ENCODE measurements at regions not wholly inside any gene's neighbourhood (a gene's known extent, or its start where the extent isn't known, plus 50 kb on each side); places are given as distances from the start of the nearest gene placed in this dataset.

DNA sequence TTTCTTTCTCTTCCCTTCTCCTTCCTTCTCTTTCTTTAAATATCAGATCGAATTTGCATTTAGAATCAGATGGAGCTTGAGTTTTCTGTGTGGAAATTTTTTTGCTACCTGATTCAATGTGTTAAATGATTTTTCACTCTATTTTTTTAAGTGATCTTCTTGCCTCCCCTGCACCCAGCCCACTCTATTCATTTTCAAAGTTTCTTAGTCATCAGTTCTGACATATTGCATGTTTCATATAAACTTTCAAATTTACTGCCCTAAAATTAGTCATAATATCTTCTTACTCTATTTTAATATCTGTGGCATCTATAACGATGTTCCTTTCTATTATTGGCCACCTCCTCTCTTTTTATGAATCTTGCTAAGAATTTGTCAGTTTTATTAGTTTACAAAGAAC, 69.1 kb downstream of the MTNR1B start (continued):
- TF ChIP-seq, protein P1, sequence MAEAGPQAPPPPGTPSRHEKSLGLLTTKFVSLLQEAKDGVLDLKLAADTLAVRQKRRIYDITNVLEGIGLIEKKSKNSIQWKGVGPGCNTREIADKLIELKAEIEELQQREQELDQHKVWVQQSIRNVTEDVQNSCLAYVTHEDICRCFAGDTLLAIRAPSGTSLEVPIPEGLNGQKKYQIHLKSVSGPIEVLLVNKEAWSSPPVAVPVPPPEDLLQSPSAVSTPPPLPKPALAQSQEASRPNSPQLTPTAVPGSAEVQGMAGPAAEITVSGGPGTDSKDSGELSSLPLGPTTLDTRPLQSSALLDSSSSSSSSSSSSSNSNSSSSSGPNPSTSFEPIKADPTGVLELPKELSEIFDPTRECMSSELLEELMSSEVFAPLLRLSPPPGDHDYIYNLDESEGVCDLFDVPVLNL (IDR thresholded peaks at IDR 0.05; ENCODE audit: low read depth, low read length): no peak

DNA sequence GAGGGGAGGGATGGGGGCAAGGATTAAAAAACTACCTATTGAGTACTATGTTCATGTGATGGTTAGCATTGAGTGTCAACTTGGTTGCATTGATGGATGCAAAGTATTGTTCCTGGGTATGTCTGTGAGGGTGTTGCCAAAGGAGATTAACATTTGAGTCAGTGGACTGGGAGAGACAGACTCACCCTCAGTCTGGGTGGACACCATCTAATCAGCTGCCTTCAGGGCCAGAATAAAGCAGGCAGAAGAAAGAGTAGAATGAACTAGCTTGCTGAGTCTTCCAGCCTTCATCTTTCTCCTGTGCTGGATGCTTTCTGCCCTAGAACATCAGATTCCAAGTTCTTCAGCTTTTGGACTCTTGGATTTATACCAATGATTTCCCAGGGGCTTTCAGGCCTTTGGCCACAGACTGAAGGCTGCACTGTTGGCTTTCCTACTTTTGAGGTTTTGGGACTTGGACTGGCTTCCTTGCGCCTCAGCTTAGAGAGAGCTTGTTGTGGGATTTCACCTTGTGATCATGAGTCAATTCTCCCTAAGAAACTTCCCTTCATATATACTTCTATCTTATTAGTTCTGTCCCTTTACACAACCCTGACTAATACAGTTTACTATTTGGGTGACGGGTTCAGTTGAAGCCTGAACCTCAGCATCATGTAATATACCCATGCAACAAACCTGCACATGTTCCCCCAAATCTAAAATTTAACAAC, 70.2 kb downstream of the MTNR1B start:
- Histone ChIP-seq H3K4me1 (ENCODE audit: control insufficient read depth, insufficient read depth, low read length) (no peaks in the 10 kb centered on the region), H3K4me3 (no peak overlapping the region), H3K4me2 (ENCODE audit: control insufficient read depth, insufficient read depth) (no peak overlapping the region), H2AFZ (ENCODE audit: control insufficient read depth, low read depth, low read length) (no peak overlapping the region), H3K27me3 (replicated peaks in 1 of 2; ENCODE audit: control insufficient read depth in 2 of 2, insufficient read depth in 2 of 2, low read length in 1 of 2) (no peaks in the 10 kb centered on the region), H3K36me3 (ENCODE audit: control insufficient read depth in 2 of 2, insufficient read depth in 2 of 2, low read length in 1 of 2) (no peaks in the 10 kb centered on the region), H3K79me2 (ENCODE audit: control insufficient read depth, insufficient read depth, low read length) (no peaks in the 10 kb centered on the region), H3K27ac (ENCODE audit: control insufficient read depth, insufficient read depth) (no peak overlapping the region), H3K9ac (ENCODE audit: control insufficient read depth, insufficient read depth, low read length) (no peak overlapping the region), H3K9me3 (replicated peaks; ENCODE audit: control insufficient read depth, insufficient read depth, low read length) (no peaks in the 10 kb centered on the region), H4K20me1 (ENCODE audit: control insufficient read depth, insufficient read depth) (no peaks in the 10 kb centered on the region)
- CTCF ChIA-PET: interaction anchor here (0.6 kb wide), 1 partner anchor 202 kb away, joined by 3 read pairs; no protein-coding TSS in a partner anchor
- RAD21 ChIA-PET (ENCODE audit: unreplicated experiment): no interaction called here
- no peak for ATAC-seq
- no peak for DNase-seq (ENCODE audit: low read depth, low spot score)
- POLR2A ChIA-PET: no interaction called here
- in situ Hi-C loops (cut with MboI): no loop called here
- TF ChIP-seq BRCA1 (IDR thresholded peaks at IDR 0.05; ENCODE audit: low read depth, low read length) (no peak), GABPA (IDR thresholded peaks at IDR 0.05; ENCODE audit: low read depth) (no peak), STAT3 (IDR thresholded peaks at IDR 0.05; ENCODE audit: low read depth, low read length) (no peak), TCF3 (IDR thresholded peaks at IDR 0.05; ENCODE audit: borderline replicate concordance, insufficient read depth, low read depth, low read length) (no peak), POU2F2 (IDR thresholded peaks at IDR 0.05; ENCODE audit: borderline replicate concordance, low read depth, low read length) (no peak), MTA3 (IDR thresholded peaks at IDR 0.05; ENCODE audit: borderline replicate concordance, low read length) (no peak), CHD2 (IDR thresholded peaks at IDR 0.05; ENCODE audit: borderline replicate concordance, low read depth, low read length) (no peak), MEF2A (IDR thresholded peaks at IDR 0.05; ENCODE audit: insufficient read depth, low read depth, low read length) (no peak), CHD4 (IDR thresholded peaks at IDR 0.05) (no peak), KAT2A (conservative IDR thresholded peaks at IDR 0.05; ENCODE audit: control insufficient read depth, low read depth, low read length) (no peak), NBN (IDR thresholded peaks at IDR 0.05) (no peak), JUNB (IDR thresholded peaks at IDR 0.05) (no peak)
- TF ChIP-seq, protein P2, sequence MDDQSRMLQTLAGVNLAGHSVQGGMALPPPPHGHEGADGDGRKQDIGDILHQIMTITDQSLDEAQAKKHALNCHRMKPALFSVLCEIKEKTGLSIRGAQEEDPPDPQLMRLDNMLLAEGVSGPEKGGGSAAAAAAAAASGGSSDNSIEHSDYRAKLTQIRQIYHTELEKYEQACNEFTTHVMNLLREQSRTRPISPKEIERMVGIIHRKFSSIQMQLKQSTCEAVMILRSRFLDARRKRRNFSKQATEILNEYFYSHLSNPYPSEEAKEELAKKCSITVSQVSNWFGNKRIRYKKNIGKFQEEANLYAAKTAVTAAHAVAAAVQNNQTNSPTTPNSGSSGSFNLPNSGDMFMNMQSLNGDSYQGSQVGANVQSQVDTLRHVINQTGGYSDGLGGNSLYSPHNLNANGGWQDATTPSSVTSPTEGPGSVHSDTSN (IDR thresholded peaks at IDR 0.05; ENCODE audit: insufficient replicate concordance, low read depth, low read length): no peak
- TF ChIP-seq, protein P3, sequence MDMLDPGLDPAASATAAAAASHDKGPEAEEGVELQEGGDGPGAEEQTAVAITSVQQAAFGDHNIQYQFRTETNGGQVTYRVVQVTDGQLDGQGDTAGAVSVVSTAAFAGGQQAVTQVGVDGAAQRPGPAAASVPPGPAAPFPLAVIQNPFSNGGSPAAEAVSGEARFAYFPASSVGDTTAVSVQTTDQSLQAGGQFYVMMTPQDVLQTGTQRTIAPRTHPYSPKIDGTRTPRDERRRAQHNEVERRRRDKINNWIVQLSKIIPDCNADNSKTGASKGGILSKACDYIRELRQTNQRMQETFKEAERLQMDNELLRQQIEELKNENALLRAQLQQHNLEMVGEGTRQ (IDR thresholded peaks at IDR 0.05; ENCODE audit: borderline replicate concordance, low read depth, low read length): no peak
- TF ChIP-seq, protein P4, sequence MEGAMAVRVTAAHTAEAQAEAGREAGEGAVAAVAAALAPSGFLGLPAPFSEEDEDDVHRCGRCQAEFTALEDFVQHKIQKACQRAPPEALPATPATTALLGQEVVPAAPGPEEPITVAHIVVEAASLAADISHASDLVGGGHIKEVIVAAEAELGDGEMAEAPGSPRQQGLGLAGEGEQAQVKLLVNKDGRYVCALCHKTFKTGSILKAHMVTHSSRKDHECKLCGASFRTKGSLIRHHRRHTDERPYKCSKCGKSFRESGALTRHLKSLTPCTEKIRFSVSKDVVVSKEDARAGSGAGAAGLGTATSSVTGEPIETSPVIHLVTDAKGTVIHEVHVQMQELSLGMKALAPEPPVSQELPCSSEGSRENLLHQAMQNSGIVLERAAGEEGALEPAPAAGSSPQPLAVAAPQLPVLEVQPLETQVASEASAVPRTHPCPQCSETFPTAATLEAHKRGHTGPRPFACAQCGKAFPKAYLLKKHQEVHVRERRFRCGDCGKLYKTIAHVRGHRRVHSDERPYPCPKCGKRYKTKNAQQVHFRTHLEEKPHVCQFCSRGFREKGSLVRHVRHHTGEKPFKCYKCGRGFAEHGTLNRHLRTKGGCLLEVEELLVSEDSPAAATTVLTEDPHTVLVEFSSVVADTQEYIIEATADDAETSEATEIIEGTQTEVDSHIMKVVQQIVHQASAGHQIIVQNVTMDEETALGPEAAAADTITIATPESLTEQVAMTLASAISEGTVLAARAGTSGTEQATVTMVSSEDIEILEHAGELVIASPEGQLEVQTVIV (IDR thresholded peaks at IDR 0.05; ENCODE audit: borderline replicate concordance, partially characterized antibody): no peak
- SMC1A ChIA-PET (ENCODE audit: uncharacterized antibody, unreplicated experiment): interaction anchor here (0.6 kb wide), 1 partner anchor 73 kb away, joined by 3 read pairs; no protein-coding TSS in a partner anchor
- intact Hi-C loops (cut with micrococcal nuclease; ENCODE audit: unreplicated experiment): no loop called here
- no peak for FAIRE-seq
- BruUV-seq (replicated peaks): no TSS peak
- 0% methylated on average over 2 of the region's 2 CpGs for WGBS (ENCODE audit: insufficient coverage, insufficient replicate concordance, low lambda C conversion rate, missing lambda C conversion rate)

Measured in GM12878 (cell line).